GM19467 (cell line): ENCODE measurements at regions not wholly inside any gene's neighbourhood (a gene's known extent, or its start where the extent isn't known, plus 50 kb on each side); places are given as distances from the start of the nearest gene placed in this dataset.
"Not testable (repeated sequence)": the region's sequence is repeated elsewhere in the genome, so short reads cannot be mapped to it uniquely, and the experiment has no call there.

ENCODE experiments used
- ATAC-seq: cut with Tn5 transposase; IDR thresholded peaks from one replicate; pipeline ENCODE4 v1.9.1; 2021; ENCODE audit warnings: mild to moderate bottlenecking, moderate library complexity; ENCODE audit not compliant: unreplicated experiment

DNA sequence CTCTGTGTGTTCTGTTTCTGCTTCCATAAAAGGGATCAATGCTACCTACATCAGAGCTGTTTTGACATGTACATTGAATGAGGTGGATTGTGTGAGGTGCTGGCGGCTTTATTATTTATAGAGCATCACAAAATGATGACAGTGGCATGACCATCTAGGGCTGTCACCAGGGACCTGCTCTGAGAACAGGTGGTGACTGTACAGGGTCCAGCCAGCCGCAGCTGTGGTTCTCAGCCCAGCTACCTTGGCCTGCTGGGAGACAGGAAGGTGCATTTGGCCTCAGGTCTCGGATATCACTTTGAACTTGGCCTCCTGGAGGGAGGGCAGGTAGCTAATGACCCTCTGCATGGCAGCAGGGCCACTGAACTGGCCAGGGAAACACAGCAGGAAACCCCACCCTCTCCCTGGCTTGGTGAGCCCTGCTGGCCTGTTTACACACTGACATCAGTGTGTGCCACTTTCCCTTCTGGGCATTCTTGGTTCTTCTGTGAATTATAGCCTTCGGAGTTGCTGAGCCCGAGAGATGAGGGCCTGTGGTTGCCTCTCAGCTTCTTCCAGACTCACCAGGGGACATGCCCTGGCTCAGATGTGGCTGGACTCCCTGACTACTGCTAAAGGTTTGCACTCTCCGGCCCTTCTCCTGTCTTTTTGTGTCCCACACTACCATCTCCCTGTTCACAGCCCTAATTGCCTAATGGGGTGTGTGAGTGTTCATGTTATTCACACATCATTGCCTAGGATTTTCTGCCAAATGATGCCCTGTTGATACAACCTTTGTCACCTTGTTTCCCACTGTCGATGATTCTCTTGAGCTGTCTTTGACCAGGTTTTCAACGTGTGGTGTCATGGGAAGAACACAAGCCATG is 109.2 kb upstream of the RAB12 start:
- ATAC-seq, result no peak

DNA sequence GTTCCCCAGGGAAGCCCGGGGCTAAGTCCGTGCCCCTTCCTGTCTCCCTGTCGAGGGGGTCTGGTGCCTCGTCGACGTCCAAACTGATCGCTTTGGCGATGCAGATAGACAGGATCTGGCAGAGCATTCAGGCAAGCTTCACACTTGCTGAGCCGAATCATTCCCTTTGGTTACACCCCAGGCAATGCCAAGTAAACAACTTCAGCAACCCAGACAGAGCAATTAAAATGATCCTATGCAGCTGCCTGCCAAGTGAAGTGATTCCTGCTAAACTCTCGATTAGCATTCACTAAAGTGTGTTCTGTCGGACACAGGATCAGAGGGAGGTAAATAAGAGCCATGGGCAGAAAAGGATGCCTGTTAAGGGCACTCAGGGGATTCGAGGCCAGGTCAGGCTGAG is 108.2 kb upstream of the RAB12 start:
- no peak for ATAC-seq

DNA sequence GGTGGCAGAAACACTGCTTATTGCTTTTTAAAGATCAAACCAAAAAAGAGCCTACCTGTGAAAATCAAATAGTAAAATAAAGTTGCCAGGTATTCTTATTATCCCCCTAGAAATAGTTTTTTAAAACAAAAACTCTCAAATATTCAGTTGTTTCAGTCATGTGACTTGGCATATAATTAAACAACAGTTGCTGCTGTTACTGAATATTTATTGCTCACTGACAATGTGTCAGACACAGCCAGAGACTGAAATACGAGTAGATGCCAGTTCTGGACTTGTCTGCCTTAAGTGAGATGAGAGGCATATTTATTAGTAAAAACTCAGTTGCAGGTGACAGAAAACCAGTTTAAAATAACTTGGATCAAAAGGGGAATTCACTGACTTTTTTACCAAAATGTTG is 106.0 kb upstream of the RAB12 start:
- ATAC-seq, result no peak

DNA sequence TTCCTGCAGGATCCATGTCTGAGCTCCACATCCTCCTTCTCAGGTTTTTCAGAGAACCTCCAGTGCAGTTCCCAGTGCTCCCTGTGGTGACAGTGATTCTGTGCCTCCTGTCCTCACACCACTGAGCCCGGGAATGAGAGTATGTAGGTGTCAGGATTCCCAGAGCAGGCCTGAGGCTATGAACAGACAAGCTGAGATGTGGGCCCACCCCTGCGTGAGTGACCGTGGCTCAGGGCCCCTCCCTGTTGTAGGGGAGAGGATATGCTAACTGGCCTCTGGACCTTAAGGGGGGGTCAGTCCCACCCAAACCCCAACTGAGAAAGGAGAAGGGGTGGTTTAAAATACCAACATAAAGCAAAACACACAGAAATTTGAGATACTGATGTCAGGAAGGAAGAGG is 104.8 kb upstream of the RAB12 start:
- ATAC-seq, result no peak

DNA sequence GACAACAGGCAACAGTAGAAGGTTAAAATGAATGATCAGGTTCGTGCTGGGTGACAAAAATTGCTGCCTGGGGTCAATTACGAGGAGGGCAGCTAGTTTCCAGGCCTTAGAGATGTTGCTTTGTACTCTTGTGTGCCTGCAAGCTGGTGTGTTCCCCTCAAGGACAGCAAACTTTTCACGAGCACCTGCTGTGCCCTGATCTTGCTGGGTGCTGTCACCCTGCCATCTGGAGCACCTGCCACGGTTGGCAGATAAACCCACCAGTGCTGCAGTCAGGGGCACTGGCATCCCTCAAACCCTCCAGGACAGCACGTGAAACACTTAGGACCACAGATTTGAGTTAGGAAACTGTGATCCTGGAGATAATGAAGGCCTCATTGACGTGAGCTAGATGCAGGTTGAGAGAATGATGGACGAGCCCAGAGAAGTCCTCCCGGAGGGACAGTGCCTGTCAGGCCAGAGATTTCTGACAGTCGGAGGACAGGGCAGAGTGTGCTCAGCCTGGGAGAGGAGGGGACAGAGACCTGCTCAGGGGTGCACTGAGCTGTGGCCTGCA is 104.3 kb upstream of the RAB12 start:
- no peak for ATAC-seq

DNA sequence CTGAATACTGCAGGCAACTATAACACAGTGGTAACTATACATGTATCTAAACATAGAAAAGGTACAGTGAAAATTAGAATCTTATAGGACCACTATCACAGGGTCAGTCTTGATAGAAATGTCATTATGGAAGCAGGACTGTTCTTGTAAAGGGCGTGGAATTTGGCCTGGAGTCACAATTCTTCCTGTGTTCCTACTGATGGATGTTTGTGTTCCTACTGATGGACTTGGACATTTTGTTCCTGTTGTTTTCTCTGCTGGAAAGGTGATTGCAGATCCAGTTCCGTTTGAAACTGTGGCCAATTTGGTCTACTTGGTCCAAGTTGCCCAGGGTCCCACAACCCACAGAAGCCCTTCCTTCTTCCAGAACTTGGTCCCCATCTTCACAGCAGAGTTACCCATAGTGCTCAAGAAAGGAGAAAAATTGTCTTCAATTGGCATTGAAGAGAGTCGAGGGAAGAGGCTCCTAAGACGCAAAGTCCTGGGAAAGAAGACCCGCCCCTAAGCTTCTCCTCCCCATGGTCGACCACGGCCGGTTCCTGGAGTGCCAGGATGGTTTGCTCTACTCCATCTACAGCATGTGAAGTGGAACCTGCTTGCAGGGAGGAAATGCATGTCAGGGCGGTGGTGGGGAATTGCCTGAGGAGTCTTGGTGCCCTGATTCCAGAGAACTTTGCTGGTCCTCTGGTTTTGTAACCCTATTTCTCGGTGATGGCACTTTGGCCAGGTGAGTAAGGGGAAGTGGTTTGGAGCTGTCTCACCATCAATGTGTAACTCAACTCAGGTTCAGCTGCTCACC is 102.8 kb upstream of the RAB12 start:
- ATAC-seq, result no peak

DNA sequence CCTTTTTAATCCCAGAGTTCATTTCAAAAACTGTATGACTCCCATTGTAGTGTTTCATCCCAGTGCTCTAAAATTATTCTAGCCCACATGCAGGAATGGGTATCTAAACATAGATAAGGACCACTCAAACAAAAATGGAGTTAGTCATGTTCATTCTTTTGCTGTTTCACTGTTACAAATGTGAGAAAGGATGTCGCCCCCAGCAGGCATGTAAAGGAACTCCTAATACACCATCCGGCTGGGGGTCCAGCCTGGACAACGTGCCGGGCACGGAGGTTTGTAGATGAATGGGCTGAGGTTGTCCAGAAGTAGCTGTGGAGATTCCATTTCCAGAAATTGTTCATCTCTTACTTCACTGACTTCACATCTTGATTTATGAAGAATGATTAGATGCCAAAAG is 101.9 kb upstream of the RAB12 start:
- ATAC-seq, result no peak

DNA sequence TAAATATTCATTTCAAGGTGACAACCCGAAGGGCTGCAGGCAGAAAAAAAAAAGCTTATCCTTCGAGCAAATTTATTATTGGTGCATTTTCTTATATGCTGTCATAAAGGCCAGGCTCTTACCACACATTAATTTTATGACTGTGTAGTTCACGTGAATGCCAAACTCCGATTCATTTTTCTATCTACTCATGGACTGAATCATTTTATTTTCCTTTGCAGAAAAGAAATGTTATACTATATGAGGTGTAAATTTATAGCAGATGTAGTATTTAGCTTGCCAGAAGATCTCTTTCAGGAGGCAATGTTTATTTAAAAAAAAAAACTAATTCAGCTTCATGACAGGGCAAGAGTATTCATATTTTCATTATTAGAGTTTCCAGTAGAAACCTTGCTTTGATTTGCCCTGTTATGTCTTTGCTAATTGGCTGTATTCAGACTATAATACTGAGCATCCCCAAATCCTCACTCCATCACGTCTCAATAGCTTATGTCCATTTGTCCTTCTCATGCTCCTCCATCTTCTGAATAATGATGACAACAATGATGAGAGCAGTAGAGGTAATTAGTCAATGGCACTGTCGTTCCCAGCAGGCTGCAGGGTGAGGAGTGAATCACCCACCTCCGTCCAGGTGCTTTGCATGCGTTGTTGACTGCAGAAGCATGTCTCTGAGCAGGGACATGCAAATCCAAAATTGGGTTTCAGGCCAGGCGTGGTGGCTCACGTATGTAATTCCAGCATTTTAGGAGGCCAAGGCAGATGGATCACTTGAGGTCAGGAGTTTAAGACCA is 101.1 kb upstream of the RAB12 start:
- ATAC-seq, result no peak

DNA sequence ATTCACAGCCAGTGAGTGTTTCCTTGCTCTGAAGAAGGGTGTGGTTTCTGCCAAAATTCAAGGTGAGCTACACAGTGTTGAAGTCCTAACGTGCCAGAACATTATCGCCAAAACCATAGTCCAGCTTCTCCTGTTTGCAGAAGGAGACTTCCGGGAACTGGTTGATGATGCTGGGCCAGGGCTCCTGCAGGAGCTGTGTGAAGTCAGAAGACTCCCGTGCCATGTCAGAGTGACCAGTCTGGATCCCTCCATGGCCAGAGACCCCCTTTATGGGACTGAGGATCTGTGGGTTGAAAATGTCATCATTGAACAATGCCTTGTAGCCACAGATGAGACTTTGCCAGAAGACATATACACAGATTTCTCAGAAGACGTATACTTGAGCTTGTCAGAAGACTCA is 96.0 kb upstream of the RAB12 start:
- no peak for ATAC-seq

DNA sequence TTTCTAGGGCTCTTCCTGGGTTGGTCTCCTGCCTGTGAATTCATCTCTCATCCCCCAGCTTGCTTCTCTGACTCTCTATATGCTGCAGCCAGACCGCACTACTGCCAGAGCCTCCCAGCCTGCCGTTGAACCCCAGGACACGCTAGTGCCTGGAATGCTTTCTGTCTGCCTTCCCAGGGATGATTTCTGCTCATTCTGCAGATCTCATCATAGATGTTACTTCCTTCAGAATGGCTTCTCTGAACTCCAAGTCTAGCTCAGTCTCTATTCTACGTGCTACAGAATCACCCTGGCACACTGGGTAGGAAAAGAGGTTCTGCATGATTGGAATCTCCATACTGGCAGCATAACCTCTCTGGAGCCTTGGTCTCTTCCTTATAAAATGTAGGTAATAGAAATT is 94.8 kb upstream of the RAB12 start:
- ATAC-seq, result no peak

DNA sequence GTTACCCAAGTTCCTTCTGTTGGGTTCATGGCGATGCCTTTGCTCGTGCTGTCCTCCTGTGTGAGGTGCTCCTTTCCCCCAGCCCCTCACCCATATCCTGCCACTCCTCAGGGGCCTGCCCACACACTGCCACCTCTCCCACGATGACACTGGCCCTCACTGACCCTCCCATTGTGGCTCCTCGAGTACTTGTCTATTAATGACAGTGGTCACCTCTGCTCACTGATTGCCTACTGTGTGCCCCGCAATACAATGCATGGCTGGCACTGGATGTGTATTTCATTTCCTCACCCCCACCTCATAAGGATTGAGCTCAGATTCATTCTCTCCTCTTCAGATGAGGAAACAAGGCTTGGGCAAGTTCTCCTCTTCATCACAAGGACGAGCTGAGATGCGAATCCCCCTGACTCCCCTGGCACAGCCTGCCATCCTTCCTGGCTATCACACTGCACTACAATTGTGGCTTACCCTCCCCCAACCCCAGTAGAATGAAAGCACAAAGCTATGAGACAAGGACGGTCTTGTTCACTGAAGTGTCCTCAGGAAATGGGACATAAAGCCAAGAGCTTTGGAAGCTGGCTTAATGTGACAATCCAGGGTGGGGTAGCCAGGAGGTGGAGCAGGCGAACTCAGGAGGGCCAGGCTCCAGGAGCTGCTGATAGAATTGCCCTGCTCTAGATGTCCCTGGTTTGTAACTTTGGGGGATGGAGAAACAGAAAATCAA is 93.9 kb upstream of the RAB12 start:
- no peak for ATAC-seq

DNA sequence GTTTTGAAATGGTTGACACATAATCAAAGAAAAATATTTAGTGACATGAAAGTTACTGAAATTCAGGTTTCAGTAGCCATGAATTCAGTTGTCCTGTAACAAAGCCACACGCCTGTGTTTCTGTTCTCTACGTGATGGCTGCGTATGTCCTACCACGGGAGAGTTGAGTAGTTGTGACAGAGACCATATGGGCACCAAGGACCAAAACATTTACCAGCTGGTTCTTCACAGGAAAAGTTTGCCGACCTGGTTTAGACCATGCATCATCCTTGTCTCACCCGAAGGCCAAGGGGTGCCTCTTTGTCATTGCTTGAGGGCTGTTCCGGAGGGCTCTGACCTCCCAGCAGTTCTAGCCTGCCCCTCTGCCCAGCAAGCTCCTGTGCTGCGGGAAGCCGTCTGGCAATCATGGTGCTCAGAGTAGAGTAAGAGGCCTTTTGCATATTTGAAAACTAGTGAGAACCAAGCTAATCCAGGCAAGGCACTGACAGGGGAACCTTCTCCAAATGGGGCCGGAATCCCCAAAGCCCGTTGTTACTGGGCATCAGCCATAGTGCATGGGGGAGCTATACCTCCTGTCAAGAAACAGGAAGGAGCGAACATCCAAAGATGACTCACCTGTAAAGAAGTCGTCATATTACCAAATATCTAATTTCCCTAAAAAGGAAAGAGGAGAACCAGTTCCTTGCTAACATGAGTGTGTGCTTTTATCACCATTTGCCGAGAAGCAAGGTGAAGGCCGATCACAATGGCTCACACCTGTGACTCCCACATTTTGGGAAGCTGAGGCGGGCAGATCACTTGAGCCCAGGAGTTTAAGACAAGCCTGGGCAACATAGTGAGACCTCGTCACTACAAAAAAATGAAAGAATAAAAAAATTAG is 92.6 kb upstream of the RAB12 start:
- no peak for ATAC-seq

DNA sequence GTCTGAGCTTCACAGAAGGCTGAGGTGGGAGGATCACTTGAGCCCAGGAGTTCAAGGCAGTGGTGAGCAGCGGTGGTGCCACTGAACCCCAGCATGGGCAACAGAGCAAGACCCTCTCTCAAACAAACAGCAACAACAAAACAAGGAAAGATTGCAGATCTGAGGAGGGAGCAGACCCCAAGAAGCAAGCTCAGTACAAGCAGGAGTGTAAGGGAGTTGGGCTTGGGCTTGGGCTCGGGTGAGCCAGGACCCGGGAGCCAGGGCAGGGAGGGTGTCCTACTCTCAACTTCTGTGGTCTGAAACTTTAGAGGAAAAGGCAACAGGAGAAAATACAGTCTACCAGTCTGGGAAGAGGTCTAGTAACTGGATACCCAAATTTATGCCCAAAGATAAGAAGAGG is 92.0 kb upstream of the RAB12 start:
- ATAC-seq, result no peak

DNA sequence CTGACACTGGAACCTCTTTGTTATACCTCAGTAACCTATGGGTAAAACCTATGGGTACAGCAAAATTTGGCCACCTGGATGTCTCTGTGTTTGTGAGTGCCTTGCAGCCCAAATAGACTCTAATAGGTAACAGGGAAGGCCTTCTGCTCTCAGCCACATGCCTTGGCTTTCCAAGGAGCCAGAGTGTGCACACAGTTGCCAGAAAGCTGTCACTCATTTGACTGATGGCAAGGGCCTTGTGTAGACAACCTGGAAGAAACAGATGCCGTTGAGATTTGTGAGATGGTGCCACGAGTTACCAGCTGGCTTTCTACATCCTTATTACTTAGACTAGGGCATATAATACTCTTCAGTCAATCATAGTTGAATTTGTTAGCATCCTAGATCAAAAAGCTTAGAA is 90.1 kb upstream of the RAB12 start:
- ATAC-seq, result no peak

DNA sequence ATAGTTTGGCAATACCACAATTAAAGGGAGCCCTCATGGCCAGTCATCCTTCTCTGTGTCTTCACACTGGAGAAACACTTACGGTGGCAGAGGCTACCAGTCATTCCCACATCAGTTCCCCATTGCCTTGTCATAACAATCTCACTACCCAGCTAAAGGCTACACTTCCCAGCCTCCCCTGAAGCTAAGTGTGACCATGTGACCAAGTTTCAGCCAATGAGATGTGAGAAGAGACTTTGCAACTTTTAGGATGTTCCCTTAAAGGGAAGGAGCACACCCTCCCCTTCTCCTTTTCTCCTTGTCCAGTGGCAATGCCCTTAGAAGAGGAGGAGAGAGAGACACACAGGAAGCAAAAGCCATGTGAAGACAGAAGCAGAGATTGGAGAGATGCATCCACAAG is 89.0 kb upstream of the RAB12 start:
- no peak for ATAC-seq

DNA sequence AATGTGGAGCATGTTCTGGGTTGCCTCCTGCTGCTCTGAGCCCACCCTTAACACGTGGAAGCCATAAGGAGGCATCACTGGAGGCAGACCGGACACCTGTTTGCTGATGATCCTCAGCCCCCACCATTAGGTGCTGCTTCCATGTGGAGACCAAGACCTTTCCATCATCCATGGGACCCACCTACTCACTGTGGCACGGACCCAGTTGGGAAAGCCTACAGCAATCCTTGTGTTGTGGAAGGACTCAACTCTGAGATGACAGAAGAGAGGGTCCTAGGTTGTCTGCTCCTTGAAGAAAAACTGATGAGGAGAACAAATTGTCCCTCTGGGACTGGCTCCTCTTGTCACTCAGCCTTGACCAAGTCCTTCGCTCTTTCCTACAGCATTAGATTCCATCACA is 86.5 kb upstream of the RAB12 start:
- no peak for ATAC-seq

DNA sequence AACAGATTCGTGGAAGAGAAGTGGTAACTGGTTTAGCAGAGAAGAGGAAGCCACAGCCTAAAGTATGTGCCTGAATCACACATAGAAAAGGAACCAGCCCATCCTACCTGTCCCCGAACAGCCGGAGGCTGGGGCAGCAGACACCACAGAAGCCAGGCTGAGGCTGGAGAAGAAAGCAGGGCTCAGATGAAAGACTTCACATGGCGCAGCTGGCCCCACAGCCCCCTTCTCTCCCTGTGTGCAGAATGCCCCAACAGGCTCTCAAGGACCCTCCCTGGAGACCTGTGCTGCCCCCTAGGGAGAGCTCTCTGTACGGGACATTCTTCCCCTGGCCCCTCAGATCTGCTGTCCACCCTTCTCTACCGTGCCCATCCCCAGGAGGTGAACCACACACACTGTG is 83.5 kb upstream of the RAB12 start:
- ATAC-seq, result no peak

DNA sequence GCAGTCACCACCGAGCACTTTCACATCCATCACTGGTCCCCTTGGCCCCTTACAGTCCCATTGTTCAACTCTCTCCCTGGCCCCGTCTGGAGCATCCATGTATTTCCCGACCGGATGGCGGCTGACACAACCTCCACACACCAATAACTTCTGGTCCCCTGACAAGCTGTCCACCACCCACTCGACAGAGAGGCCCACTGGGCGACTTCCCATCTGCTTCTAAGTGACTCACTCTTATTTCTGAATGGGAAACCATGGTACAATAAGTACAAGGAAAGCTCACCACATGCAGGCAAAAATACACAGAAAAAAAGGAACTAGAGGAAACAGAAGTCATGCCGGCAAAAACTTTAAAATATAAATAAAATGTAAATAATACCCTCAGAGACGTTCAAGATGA is 82.9 kb upstream of the RAB12 start:
- no peak for ATAC-seq

DNA sequence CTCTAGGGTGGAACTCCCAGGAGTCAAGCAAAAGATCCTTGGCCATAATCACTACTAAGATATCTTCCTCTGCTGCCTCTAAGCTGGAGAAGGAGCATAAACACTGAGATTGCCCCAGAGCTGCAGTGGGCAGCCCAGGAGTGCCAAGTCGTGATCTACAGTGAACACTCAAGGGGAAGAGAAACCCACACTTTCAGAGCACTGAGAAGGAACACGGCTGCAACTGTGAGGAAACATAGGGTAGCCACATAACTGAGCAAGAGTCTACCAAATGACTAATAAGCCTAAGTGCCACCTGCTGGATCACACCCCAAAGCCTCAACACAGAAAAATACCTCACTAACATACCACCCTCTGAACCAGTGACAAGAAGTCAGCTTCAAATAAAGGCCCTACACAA is 79.6 kb upstream of the RAB12 start:
- ATAC-seq, result no peak

DNA sequence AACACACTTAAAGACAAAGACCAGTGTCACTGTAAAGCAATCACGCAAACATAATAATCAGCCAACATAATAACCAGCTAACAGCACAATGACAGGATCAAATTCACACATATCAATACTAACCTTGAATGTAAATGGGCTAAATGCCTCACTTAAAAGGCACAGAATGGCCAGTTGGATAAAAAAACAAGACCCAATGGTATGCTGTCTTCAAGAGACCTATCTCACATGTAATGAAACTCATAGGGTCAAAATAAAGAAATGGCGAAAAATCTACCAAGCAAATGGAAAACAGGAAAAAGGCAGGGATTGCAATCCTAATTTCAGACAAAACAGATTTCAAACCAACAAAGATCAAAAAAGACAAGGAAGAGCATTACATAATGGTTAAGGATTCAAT is 78.2 kb upstream of the RAB12 start:
- ATAC-seq, result not testable (repeated sequence)
